HG02610 (cell line): ENCODE measurements at regions not wholly inside any gene's neighbourhood (a gene's known extent, or its start where the extent isn't known, plus 50 kb on each side); places are given as distances from the start of the nearest gene placed in this dataset.
"Not testable (repeated sequence)": the region's sequence is repeated elsewhere in the genome, so short reads cannot be mapped to it uniquely, and the experiment has no call there.

Source experiments
- ATAC-seq: cut with Tn5 transposase; IDR thresholded peaks from one replicate; pipeline ENCODE4 v1.9.1; 2021; ENCODE audit warnings: mild to moderate bottlenecking, moderate library complexity; ENCODE audit not compliant: unreplicated experiment

DNA sequence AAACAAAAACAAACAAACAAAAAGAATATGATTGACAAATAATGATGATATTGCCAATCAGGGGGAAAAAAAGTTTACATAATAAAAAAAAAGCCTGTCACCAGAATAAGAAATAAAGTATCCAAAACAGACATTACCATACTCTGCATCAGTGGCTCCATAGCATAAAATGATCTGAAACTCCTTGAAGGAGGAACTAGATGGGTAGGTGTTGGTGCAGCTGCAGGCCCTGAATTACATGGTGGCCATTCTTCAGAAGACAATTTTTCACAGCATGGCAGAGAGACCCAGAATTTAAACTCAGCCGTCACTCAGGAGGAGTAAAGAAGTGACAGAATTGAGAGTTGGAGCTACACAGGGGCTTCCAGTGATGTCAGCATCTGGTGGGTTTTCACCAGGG, 60.2 kb downstream of the GLUL start:
- ATAC-seq: no peak

GRCh38 chr1:182330303-182330702, 61.3 kb downstream of the GLUL start:
- no peak for ATAC-seq

DNA sequence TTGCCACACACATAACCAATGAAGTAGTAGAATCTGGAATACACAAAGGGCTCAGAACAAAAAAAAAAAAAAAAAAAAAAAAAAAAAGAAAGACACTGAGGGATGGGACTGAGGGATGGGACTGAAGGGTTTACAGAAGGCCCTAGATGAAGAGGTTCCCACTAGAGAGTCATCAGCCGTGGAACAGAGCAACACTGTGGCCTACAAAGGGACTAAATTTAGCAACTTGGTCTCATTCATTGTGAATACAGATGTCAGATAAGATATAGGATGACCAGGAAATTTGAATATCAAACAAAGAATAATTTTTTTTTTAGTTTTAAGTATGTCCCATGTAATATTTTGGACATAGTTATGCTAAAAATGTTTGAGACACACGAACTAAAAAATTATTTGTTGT, 62.1 kb downstream of the GLUL start:
- ATAC-seq: no peak

GRCh38 chr1:182328591-182328990, 63.0 kb downstream of the GLUL start:
- no peak for ATAC-seq

DNA sequence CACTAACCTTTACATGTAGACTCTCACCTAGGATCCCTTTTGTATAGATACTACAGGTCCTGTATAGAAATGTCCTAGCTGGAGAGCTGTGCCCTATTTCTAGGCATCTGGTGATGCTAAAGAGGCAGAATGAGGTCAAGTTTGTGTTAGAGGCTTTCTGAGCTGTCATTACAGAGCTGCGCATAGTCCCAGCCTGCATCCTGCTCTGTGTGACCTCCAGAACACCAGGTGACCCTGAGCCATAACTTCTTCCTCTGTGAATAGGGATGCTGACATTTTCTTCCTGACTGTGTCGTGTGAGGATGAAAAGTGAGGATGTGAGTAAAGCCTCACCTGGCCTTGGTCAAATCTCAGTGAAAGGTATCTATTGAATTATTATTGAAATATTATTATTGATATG, 66.3 kb downstream of the GLUL start:
- ATAC-seq: no peak

DNA sequence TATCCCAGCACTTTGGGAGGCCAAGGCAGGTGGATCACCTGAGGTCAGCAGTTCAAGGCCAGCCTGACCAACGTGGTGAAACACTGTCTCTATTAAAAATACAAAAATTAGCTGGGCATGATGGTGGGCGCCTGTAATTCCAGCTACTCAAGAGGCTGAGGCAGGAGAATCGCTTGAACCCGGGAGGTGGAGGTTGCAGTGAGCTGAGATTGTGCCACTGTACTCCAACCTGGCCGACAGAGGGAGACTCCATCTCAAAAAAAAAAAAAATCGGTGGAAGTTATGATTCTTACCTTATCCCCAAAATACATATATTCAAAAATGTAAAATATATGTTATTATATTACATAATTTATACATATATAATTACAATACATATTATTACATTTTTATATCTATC, 70.1 kb downstream of the GLUL start:
- not testable (repeated sequence) for ATAC-seq

DNA sequence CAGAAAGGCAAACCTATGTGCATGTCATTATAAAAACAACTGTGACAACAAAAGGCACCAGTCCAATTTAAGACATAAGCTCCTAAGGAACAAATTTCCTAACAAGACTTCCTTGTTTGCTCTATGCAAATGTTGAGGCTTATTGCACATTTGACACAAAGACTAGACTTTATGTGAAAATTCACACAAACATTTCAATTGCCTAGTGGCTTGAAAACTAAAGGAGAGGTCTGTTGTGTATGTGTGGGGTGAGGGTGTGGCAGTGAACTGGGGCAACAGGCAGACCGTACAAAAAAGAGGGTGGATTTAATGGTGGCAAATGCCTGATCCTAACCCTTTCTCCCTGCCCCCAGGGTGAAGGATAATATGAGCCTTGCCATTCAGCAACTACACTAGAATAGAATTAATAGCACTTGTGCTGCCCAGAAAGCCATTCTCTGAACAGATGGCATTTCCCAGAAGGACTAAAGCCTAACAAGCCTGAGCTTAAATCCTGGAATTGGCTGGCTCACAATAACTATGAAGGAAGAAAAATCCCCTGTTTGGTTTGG, 73.9 kb downstream of the GLUL start:
- ATAC-seq: no peak

GRCh38 chr1:182316454-182316853, 75.1 kb downstream of the GLUL start:
- ATAC-seq: not testable (repeated sequence)

GRCh38 chr1:182315167-182315556, 76.4 kb downstream of the GLUL start:
- ATAC-seq: no peak

- ATAC-seq: no peak
Observed at GRCh38 chr1:182309631-182310351, 81.8 kb downstream of the GLUL start.

- ATAC-seq: no peak
Observed at GRCh38 chr1:182308826-182309225, 82.8 kb downstream of the GLUL start.

- not testable (repeated sequence) for ATAC-seq
Observed at GRCh38 chr1:182307486-182307885, 84.1 kb downstream of the GLUL start.

- ATAC-seq: no peak
Observed at GRCh38 chr1:182305861-182306260, 85.7 kb downstream of the GLUL start.

- no peak for ATAC-seq
Observed at GRCh38 chr1:182304627-182305026, 87.0 kb downstream of the GLUL start.

GRCh38 chr1:182304218-182304617, 87.4 kb downstream of the GLUL start:
- ATAC-seq: no peak

- no peak for ATAC-seq
Observed at GRCh38 chr1:182303778-182304177, 87.8 kb downstream of the GLUL start.

DNA sequence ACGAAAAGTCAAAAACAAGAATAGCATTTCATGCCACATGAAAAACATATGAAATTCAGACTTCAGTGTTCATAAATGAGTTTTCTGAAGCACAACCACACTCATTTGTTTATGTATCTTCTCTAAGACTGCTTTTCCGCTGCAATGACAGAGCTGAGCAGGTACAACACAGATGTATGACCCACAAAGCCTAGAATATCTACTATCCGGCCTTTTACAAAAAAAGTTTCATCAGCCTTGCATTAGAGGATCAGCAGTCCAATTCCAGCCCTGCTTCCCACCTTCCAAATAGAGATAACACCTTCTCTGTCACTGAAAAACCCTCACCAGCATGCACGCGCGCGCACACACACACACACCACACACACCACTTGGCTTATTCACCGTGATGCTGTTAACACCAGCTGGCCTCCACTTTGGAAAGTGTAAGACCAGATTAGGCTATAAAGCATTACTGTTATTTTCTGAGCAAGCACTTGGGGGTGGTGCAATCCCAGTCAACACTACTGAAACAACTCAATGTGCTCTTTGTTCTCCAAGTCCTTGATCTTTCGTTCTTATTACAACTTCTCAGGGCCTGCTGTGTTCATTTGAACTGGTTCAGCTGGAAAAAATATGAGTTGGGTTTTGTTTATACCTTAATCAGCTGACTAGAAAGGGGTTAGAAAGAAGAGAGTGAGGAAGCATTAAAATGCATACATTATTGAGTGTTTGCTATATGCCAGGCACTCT, 90.0 kb downstream of the GLUL start:
- ATAC-seq: no peak

DNA sequence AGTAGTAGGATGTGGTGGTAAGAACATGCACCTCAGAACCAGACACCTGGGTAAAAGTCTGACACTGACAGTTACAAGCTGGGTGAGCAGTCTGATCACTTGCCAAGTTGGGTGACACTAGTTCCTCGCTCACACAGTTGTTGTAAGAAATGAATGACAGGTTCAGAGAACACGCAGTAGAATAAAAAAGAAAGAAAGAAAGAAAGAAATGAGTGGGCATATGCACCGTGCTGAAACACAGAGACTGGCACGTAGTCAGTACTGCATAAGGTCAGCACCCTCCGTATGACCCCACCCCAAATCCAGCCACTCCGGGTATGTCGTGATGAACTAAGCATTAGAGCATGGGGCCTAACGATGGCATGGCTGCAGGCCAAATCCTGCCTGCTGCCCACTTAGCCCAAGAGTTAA, 90.6 kb downstream of the GLUL start:
- ATAC-seq: no peak

- ATAC-seq: no peak
Observed at GRCh38 chr1:182299728-182300616, 91.6 kb downstream of the GLUL start.

DNA sequence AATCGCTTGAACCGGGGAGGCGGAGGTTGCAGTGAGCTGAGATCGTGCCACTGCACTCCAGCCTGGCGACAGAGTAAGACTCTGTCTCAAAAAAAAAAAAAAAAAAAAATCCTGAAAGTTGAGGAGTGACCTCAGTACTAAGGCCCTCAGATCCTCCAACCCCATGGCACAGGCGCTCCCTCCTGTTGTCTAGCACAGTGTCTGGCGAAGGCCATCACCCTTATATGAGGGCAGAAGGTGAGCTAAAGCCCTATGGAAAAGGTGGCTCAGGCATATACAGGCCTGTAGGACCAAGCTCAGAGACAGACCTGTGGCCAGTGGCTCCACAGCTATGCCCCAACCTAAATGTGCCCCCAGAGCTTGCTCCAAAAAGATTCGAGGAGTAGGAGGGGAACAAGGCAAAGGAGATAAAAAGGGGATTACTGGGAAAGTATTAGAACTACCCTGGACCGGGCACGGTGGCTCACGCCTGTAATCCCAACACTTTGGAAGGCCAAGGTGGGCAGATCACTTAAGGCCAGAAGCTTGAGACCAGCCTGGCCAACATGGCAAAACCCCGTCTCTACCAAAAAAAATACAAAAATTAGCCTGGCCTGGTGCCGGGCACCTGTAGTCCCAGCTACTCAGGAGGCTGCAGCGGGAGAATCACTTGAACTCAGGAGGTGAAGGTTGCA, 92.4 kb downstream of the GLUL start:
- not testable (repeated sequence) for ATAC-seq

DNA sequence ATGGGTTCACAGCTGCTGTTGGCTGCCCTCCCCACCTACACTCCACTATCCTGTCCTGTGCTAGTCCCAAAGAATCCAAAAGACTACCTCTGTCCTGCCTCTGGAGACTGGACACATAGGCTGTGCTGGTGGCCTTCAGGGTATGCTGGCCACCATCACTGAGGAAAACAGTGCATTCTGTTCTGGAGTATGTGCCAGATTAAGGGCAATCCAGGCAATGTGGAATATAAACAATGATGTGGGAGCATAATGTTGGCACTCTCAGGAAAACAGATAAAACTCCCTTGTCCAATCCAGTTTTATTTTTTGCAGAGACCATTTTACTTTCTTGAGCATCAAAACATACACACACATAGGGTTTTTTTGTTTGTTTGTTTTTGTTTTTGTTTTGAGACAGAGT, 94.3 kb downstream of the GLUL start:
- no peak for ATAC-seq
